HepG2 (cell line): ENCODE measurements at regions not wholly inside any gene's neighbourhood (a gene's known extent, or its start where the extent isn't known, plus 50 kb on each side); places are given as distances from the start of the nearest gene placed in this dataset.

Source experiments
- ATAC-seq: fragments of 200-7000 bp; cut with Tn5 transposase; 3 replicates; pipeline ENCODE4 v1.9.1; 2020; ENCODE audit warnings: mild to moderate bottlenecking, moderate library complexity
- BruUV-seq: library from RNA; stranded (reverse); fragments of 400-500 nt; replicated peaks from 2 replicates; lab custom pipeline; 2021; lab: Mats Ljungman, UMichigan
- CTCF ChIA-PET: fragments of 300-600 bp; formaldehyde crosslinking; extraction: SDS; loops from one replicate; lab custom pipeline; 2021; ENCODE audit warnings: low total read pairs, inconsistent platforms, low intra/inter-chr PET ratio; lab: Yijun Ruan, JAX
- POLR2A ChIA-PET: fragments of 350-600 bp; sonication (Branson Sonifier 250); formaldehyde crosslinking; loops from one replicate; lab custom pipeline; 2020; ENCODE audit warnings: antibody characterized with exemption, inconsistent platforms; lab: Yijun Ruan, JAX
- DNase-seq: peaks from one replicate; pipeline ENCODE4 v3.0.0-alpha.2; 2015; ENCODE audit warnings: low spot score
- FAIRE-seq: peaks from 3 replicates; lab custom pipeline; 2011; peaks lifted over from hg19 to GRCh38; lab: Jason Lieb, UNC
- H2AFZ ChIP-seq: one replicate; pipeline ENCODE4 v1.6.1; 2011; ENCODE audit warnings: low read length, inconsistent platforms
- H3K27ac ChIP-seq: fragments of 300-600 bp; 3 replicates; pipeline ENCODE4 v1.8.0; 2011; ENCODE audit warnings: mixed run types, mild to moderate bottlenecking, mixed read lengths, low read length, inconsistent platforms; ENCODE audit not compliant: insufficient read depth; ENCODE audit errors: extremely low read length
- H3K27me3 ChIP-seq, 2 experiments: fragments of 200-600 bp in 1 of 2; 2 replicates in 1 of 2; 3 replicates in 1 of 2; pipeline versions ENCODE4 v1.6.0 to v1.8.0; 2011; ENCODE audit warnings: low read length in 2 of 2, mild to moderate bottlenecking in 2 of 2, moderate library complexity in 2 of 2, inconsistent platforms in 1 of 2; ENCODE audit not compliant: insufficient read depth in 2 of 2, control insufficient read depth in 1 of 2
- H3K36me3 ChIP-seq, 2 experiments: fragments of 200-600 bp in 1 of 2; replicated peaks in 1 of 2; 2 replicates in 1 of 2; 3 replicates in 1 of 2; pipeline versions ENCODE4 v1.5.1 to v1.8.0; 2011; ENCODE audit warnings: low read length in 2 of 2, inconsistent platforms in 1 of 2; ENCODE audit not compliant: insufficient read depth in 2 of 2, control insufficient read depth in 1 of 2
- H3K4me1 ChIP-seq: 2 replicates; pipeline ENCODE4 v1.5.1; 2012; ENCODE audit warnings: low read length, inconsistent platforms; ENCODE audit not compliant: insufficient read depth
- H3K4me2 ChIP-seq: 2 replicates; pipeline ENCODE4 v1.6.0; 2011; ENCODE audit warnings: low read depth, low read length, inconsistent platforms
- H3K4me3 ChIP-seq, 3 experiments: fragments of 200-600 bp in 1 of 3; sonication (generic), shearing (Covaris generic) in 1 of 3; replicated peaks in 1 of 3; 2 replicates each; pipeline ENCODE4 v1.5.1; 2011 to 2016; ENCODE audit warnings: low read length in 3 of 3, inconsistent platforms in 2 of 3, low read depth in 2 of 3, mild to moderate bottlenecking in 2 of 3, control low read depth in 1 of 3, mixed read lengths in 1 of 3; ENCODE audit not compliant: insufficient read depth in 1 of 3
- H3K79me2 ChIP-seq: one replicate; pipeline ENCODE4 v1.6.1; 2011; ENCODE audit warnings: low read length, inconsistent platforms; ENCODE audit not compliant: insufficient read depth
- H3K9ac ChIP-seq: 2 replicates; pipeline ENCODE4 v1.6.0; 2011; ENCODE audit warnings: mild to moderate bottlenecking, low read depth, low read length, inconsistent platforms; ENCODE audit not compliant: insufficient read depth
- H3K9me3 ChIP-seq: 2 replicates; pipeline ENCODE4 v1.5.1; 2012; ENCODE audit warnings: mild to moderate bottlenecking, low read length
- H4K20me1 ChIP-seq: 2 replicates; pipeline ENCODE4 v1.6.0; 2011; ENCODE audit warnings: inconsistent platforms, mild to moderate bottlenecking, low read length, moderate library complexity; ENCODE audit not compliant: insufficient read depth
- ATF4 ChIP-seq, 2 experiments: fragments of 450-650 bp in 1 of 2; sonication (generic) in 1 of 2; formaldehyde crosslinking; IDR thresholded peaks; 2 replicates each; pipeline versions ENCODE4 v1.5.0 to v1.8.0; 2020 to 2022; ENCODE audit warnings: mild to moderate bottlenecking in 1 of 2, missing genetic modification reagents in 1 of 2
- DZIP1 ChIP-seq: sonication (generic); formaldehyde crosslinking; IDR thresholded peaks from 2 replicates; pipeline ENCODE4 v1.5.0; 2020; ENCODE audit warnings: mild to moderate bottlenecking, missing genetic modification reagents
- HMG20A ChIP-seq: IDR thresholded peaks from 2 replicates; pipeline ENCODE4 v1.6.1; 2016; ENCODE audit warnings: borderline replicate concordance
- KDM3A ChIP-seq: IDR thresholded peaks from 2 replicates; pipeline ENCODE4 v1.6.1; 2018; ENCODE audit warnings: low read depth, missing compliant biosample characterization
- PAWR ChIP-seq: sonication (generic); formaldehyde crosslinking; IDR thresholded peaks from 2 replicates; pipeline ENCODE4 v1.4.0; 2020; ENCODE audit warnings: missing genetic modification reagents, mild to moderate bottlenecking, borderline replicate concordance
- PPARG ChIP-seq: conservative IDR thresholded peaks from 2 replicates; pipeline ENCODE4 v1.6.1; 2016; ENCODE audit warnings: missing biosample characterization, missing genetic modification reagents
- RNF2 ChIP-seq: fragments of 450-650 bp; conservative IDR thresholded peaks from 2 replicates; pipeline ENCODE4 v1.6.1; 2016; ENCODE audit warnings: low read depth
- TEAD3 ChIP-seq: optimal IDR thresholded peaks from 2 replicates; pipeline ENCODE3; 2016; ENCODE audit warnings: borderline replicate concordance
- TFE3 ChIP-seq: IDR thresholded peaks from 2 replicates; pipeline ENCODE4 v1.6.1; 2016
- TRIM22 ChIP-seq: fragments of 450-650 bp; IDR thresholded peaks from 2 replicates; pipeline ENCODE4 v1.6.1; 2017
- YEATS2 ChIP-seq: sonication (generic); formaldehyde crosslinking; IDR thresholded peaks from 2 replicates; pipeline ENCODE4 v1.4.0; 2020; ENCODE audit warnings: missing genetic modification reagents, borderline replicate concordance
- ZMYM3 ChIP-seq: sonication (generic); formaldehyde crosslinking; IDR thresholded peaks from 2 replicates; pipeline ENCODE4 v1.5.1; 2020; ENCODE audit warnings: mild to moderate bottlenecking, missing genetic modification reagents
- ZNF263 ChIP-seq: sonication (generic); formaldehyde crosslinking; IDR thresholded peaks from 2 replicates; pipeline ENCODE4 v1.4.0; 2020; ENCODE audit warnings: missing genetic modification reagents
- ZNF383 ChIP-seq: sonication (generic); formaldehyde crosslinking; IDR thresholded peaks from 2 replicates; pipeline ENCODE4 v1.4.0; 2020; ENCODE audit warnings: missing genetic modification reagents, mild to moderate bottlenecking, borderline replicate concordance
- ZNF576 ChIP-seq: sonication (generic); formaldehyde crosslinking; IDR thresholded peaks from 2 replicates; pipeline ENCODE4 v1.4.0; 2020; ENCODE audit warnings: mild to moderate bottlenecking, missing genetic modification reagents
- ZNF879 ChIP-seq: sonication (generic); formaldehyde crosslinking; IDR thresholded peaks from 2 replicates; pipeline ENCODE4 v1.8.1; 2023; ENCODE audit warnings: missing genetic modification reagents
- WGBS: methylation state at CpG from one replicate; pipeline ENCODE4 v1.1.6; 2017; ENCODE audit warnings: low lambda C conversion rate; 5-methylcytosine and 5-hydroxymethylcytosine counted together
- in situ Hi-C: cut with HindIII; loops from 2 replicates; pipeline ENCODE4 v1.10.0; 2017; ENCODE audit warnings: low pct_unique_long_range_greater_than_20kb; ENCODE audit not compliant: extremely low pct_ligation_motif_present
- intact Hi-C: fragments of 100-400 bp; cut with micrococcal nuclease; formaldehyde crosslinking; loops from one replicate; pipeline ENCODE4 v1.10.0; 2022; ENCODE audit not compliant: unreplicated experiment

- Histone ChIP-seq H3K4me1 (no peaks in the 10 kb centered on the region), H3K27ac (no peak overlapping the region), H3K4me3 (no peak overlapping the region), H3K36me3 (no peaks in the 10 kb centered on the region), H3K4me2 (no peak overlapping the region), H4K20me1 (no peaks in the 10 kb centered on the region), H3K9ac (no peak overlapping the region), H2AFZ (no peak overlapping the region), H3K27me3 (no peaks in the 10 kb centered on the region), H3K9me3 (no peaks in the 10 kb centered on the region), H3K79me2 (no peaks in the 10 kb centered on the region)
- intact Hi-C loops (no loop called here), in situ Hi-C loops (no loop called here)
- ChIA-PET CTCF (no interaction called here), POLR2A (no interaction called here)
- ATAC-seq, result no peak
- BruUV-seq, result no TSS peak
- DNase-seq, result no peak
- WGBS, result 2% methylated on average over 4 of the region's 4 CpGs
- no peak for FAIRE-seq
- TF ChIP-seq DZIP1 (CRISPR knock-in tag), result no peak
- TF ChIP-seq ZNF879 (CRISPR knock-in tag), result no peak
- TF ChIP-seq KDM3A (CRISPR knock-in tag), result no peak
- no peak for TF ChIP-seq RNF2
- no peak for TF ChIP-seq PPARG (CRISPR knock-in tag)
- TF ChIP-seq TFE3 (CRISPR knock-in tag), result no peak
- TF ChIP-seq TRIM22, result no peak
- TF ChIP-seq TEAD3 (CRISPR knock-in tag), result no peak
- TF ChIP-seq YEATS2 (CRISPR knock-in tag), result no peak
- TF ChIP-seq ZNF263, result no peak
- TF ChIP-seq ATF4 (CRISPR knock-in tag; IDR thresholded peaks at IDR 0.05), result no peak
- no peak for TF ChIP-seq HMG20A (CRISPR knock-in tag)
- no peak for TF ChIP-seq ZNF383 (CRISPR knock-in tag)
- no peak for TF ChIP-seq ZNF576 (CRISPR knock-in tag)
- TF ChIP-seq PAWR (CRISPR knock-in tag), result no peak
- no peak for TF ChIP-seq ZMYM3 (CRISPR knock-in tag)
Measured at GRCh38 chr14:55973285-55973800, 144.9 kb upstream of the PELI2 start.
